HG03439 (cell line): ENCODE measurements at regions not wholly inside any gene's neighbourhood (a gene's known extent, or its start where the extent isn't known, plus 50 kb on each side); places are given as distances from the start of the nearest gene placed in this dataset.
"Not testable (repeated sequence)": the region's sequence is repeated elsewhere in the genome, so short reads cannot be mapped to it uniquely, and the experiment has no call there.

Experiments
- ATAC-seq: cut with Tn5 transposase; IDR thresholded peaks from one replicate; pipeline ENCODE4 v1.9.1; 2021; ENCODE audit warnings: mild to moderate bottlenecking, moderate library complexity; ENCODE audit not compliant: unreplicated experiment

GRCh38 chr2:208607694-208608093 is 201.1 kb downstream of the PTH2R start:
- ATAC-seq: no peak

- ATAC-seq: no peak
Measured at GRCh38 chr2:208608122-208608835, 201.7 kb downstream of the PTH2R start.

GRCh38 chr2:208609166-208609804 is 202.7 kb downstream of the PTH2R start:
- ATAC-seq: no peak

GRCh38 chr2:208615675-208616074 is 209.1 kb downstream of the PTH2R start:
- not testable (repeated sequence) for ATAC-seq

GRCh38 chr2:208618220-208618619 is 211.6 kb downstream of the PTH2R start:
- ATAC-seq: no peak

- ATAC-seq: no peak
Measured at GRCh38 chr2:208619993-208620392, 213.4 kb downstream of the PTH2R start.

GRCh38 chr2:208620487-208620978 is 213.9 kb downstream of the PTH2R start:
- no peak for ATAC-seq

GRCh38 chr2:208627110-208627884 is 220.7 kb downstream of the PTH2R start:
- no peak for ATAC-seq

- ATAC-seq: no peak
Measured at GRCh38 chr2:208627916-208628315, 221.3 kb downstream of the PTH2R start.

GRCh38 chr2:208638059-208638458 is 231.5 kb downstream of the PTH2R start:
- no peak for ATAC-seq

- ATAC-seq: no peak
Measured at GRCh38 chr2:208642125-208642779, 235.7 kb downstream of the PTH2R start.

- no peak for ATAC-seq
Measured at GRCh38 chr2:208643145-208643544, 236.6 kb downstream of the PTH2R start.

GRCh38 chr2:208645226-208645625 is 238.6 kb downstream of the PTH2R start:
- ATAC-seq: no peak

- no peak for ATAC-seq
Measured at GRCh38 chr2:208648368-208648767, 241.8 kb downstream of the PTH2R start.

GRCh38 chr2:208653383-208653782 is 246.8 kb downstream of the PTH2R start:
- no peak for ATAC-seq

GRCh38 chr2:208654056-208654455 is 247.5 kb downstream of the PTH2R start:
- ATAC-seq: no peak

- ATAC-seq: no peak
Measured at GRCh38 chr2:208657468-208657867, 250.9 kb downstream of the PTH2R start.

- ATAC-seq: peak; percentile 51
Measured at GRCh38 chr2:208669394-208669793, 262.8 kb downstream of the PTH2R start.

GRCh38 chr2:208671284-208671683 is 264.7 kb downstream of the PTH2R start:
- ATAC-seq: no peak

- no peak for ATAC-seq
Measured at GRCh38 chr2:208671886-208672680, 265.5 kb downstream of the PTH2R start.
